ENCODE measurements at regions not wholly inside any gene's neighbourhood (a gene's known extent, or its start where the extent isn't known, plus 50 kb on each side); places are given as distances from the start of the nearest gene placed in this dataset.

- Mint-ChIP-seq H3K4me1 (ENCODE audit: low read depth) (no peaks in the 10 kb centered on the region), H3K9me3 (no peaks in the 10 kb centered on the region), H3K4me3 (no peak overlapping the region), H3K27me3 (peaks cover 2% of the 10 kb centered on the region), H3K36me3 (ENCODE audit: low read depth) (no peaks in the 10 kb centered on the region), H3K27ac (no peak overlapping the region)
- no peak for DNase-seq
Measured at GRCh38 chr20:39395478-39396291, 433.5 kb downstream of the DHX35 start.

DNA sequence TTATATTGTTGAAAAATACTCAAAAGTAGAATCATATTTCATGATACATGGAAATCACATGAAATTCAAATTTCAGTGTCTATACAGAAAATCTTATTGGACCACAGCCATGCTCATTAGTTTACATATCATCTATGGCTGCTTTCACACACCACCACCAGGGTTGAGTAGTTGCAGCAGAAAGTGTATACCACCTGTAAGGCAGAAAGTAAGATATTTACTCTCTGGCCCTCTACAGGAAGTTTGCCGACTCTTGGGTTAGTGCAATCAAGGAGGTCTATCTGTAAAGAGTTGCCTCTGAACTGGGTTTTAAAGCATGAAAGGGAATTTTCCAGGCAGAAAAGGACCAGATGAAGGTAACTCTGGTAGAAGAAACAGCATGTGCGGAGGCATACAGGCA, 432.3 kb downstream of the DHX35 start:
- Mint-ChIP-seq H3K9me3 (no peaks in the 10 kb centered on the region), H3K4me1 (ENCODE audit: low read depth) (no peaks in the 10 kb centered on the region), H3K27me3 (peaks cover 2% of the 10 kb centered on the region), H3K27ac (no peak overlapping the region), H3K36me3 (ENCODE audit: low read depth) (no peaks in the 10 kb centered on the region), H3K4me3 (no peak overlapping the region)
- DNase-seq = no peak

DNA sequence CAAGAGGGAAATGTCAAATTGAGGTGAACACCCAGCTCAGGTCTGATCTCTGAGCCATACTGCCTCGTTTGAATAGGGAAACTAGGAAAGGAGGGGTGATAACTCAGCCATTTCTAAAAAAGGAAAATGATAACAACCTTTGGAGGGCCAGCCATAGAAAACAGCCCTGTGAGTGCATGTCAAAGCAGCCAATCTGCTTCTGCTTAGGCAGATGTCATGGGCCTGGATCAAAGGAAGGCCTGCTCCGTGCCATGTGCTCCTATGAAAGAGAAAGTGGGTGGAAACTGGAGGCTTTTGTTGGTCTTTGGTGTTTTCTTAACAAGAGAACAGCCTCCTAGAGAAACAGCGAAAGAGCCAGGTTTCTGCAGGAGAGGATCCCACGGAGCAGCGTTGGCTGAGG, 428.0 kb downstream of the DHX35 start:
- Mint-ChIP-seq H3K36me3 (ENCODE audit: low read depth) (no peaks in the 10 kb centered on the region), H3K4me3 (no peak overlapping the region), H3K9me3 (no peaks in the 10 kb centered on the region), H3K27ac (no peak overlapping the region), H3K4me1 (ENCODE audit: low read depth) (no peaks in the 10 kb centered on the region), H3K27me3 (peaks cover 3% of the 10 kb centered on the region)
- DNase-seq = no peak

DNA sequence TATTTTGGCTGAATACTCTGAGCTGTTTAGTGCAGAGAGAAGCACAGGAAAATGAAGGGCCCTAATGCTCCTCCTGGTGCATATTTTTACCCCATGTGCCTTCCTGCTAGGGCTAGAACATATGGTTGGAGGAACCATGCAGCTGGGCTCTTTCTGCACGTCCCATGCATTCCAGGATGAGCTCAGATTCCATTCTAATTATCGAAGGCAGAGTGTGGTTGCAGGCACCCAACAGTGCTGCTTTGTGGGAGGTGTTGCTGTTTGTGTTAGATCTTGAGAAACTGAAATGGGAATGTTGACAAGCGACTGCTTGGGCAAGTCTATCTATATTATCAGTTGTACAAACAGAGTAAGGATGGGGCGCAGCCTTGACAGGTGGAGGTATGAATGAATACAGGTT, 419.5 kb downstream of the DHX35 start:
- H3K27ac Mint-ChIP-seq = no peak overlapping the region
- peaks cover 2% of the 10 kb centered on the region for H3K27me3 Mint-ChIP-seq
- H3K36me3 Mint-ChIP-seq (ENCODE audit: low read depth) = no peaks in the 10 kb centered on the region
- H3K4me3 Mint-ChIP-seq = no peak overlapping the region
- DNase-seq = no peak
- no peaks in the 10 kb centered on the region for H3K4me1 Mint-ChIP-seq (ENCODE audit: low read depth)
- no peaks in the 10 kb centered on the region for H3K9me3 Mint-ChIP-seq

GRCh38 chr20:39378776-39379175, 416.6 kb downstream of the DHX35 start:
- DNase-seq = no peak
- Mint-ChIP-seq H3K9me3 (no peaks in the 10 kb centered on the region), H3K4me3 (no peak overlapping the region), H3K27ac (no peak overlapping the region), H3K4me1 (ENCODE audit: low read depth) (no peaks in the 10 kb centered on the region), H3K27me3 (peaks cover 2% of the 10 kb centered on the region), H3K36me3 (ENCODE audit: low read depth) (no peaks in the 10 kb centered on the region)

DNA sequence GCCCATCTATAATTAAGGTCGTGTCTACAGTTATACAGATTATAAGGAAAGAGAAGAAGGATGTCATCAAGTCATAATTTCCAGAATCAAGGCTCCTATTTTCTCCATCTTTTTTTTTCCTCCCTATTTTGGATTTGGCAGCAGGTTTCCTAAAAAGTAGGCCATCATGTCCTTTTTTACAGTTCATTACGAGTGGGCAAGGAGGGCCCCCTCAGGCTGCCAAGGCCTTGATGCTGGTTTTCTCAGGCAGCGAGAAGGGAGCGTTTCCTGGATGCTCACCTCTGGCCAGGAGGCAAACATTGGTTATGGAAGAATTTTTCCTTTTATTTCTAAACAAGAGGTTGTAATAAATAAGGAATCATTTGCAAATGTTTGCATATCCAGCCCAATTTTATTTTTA, 414.6 kb downstream of the DHX35 start:
- Mint-ChIP-seq H3K4me3 (no peak overlapping the region), H3K9me3 (no peaks in the 10 kb centered on the region), H3K4me1 (ENCODE audit: low read depth) (no peaks in the 10 kb centered on the region), H3K27me3 (peaks cover 2% of the 10 kb centered on the region), H3K27ac (no peak overlapping the region), H3K36me3 (ENCODE audit: low read depth) (no peaks in the 10 kb centered on the region)
- no peak for DNase-seq

DNA sequence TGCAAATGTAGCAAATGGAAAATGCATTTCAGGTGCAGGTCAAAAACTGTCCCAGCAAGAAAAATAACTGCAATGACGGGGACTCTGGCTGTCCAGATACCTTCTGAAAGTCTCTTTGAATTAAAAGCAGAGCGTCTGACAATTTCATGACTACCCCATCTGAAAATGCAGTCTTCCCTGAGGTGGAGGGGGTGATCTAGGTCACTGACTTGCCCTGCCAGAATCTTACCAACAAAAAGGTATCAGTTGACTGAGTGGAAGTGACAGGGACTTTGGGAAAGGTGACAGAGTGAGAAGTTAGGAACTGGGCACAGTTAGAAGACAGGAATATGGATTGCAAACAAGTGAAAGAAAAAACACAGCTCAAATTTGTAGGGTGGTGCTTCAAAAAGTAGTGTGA, 402.2 kb downstream of the DHX35 start:
- H3K4me3 Mint-ChIP-seq = no peak overlapping the region
- no peak overlapping the region for H3K27ac Mint-ChIP-seq
- peaks cover 2% of the 10 kb centered on the region for H3K9me3 Mint-ChIP-seq
- peaks cover 4% of the 10 kb centered on the region for H3K27me3 Mint-ChIP-seq
- H3K4me1 Mint-ChIP-seq (ENCODE audit: low read depth) = no peaks in the 10 kb centered on the region
- DNase-seq = no peak
- no peaks in the 10 kb centered on the region for H3K36me3 Mint-ChIP-seq (ENCODE audit: low read depth)

DNA sequence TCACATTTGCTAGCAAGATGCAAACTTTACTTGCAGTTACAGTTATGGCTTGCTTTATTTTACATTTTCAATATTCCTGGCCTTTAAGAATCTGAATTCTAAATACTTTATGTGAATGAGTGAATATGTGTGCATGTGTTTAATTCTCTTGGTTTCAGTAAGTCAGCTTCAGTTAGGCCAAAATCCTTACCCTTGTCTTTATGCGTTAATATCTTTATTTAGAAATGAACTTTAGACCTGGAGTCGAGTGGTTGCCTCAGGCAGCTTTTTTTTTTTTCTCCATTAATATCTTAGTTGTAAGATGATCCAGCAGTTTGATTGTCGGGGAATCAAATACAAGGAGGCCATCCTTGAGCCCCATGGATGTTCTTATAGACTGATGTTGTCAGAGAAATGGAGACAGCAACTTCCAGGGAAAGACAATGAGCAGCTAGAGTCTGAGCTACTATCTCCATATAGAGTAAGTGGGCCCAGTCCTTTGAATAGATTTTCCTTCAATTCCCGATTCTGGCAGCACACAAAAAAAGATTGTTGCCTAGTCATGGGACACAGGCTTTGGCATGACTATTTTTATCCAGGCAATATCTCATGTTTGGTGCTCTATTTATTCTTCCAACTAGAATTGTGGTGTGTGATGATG, 398.0 kb downstream of the DHX35 start:
- Mint-ChIP-seq H3K4me3 (no peak overlapping the region), H3K9me3 (no peaks in the 10 kb centered on the region), H3K27me3 (peaks cover 4% of the 10 kb centered on the region), H3K36me3 (ENCODE audit: low read depth) (no peaks in the 10 kb centered on the region), H3K4me1 (ENCODE audit: low read depth) (no peaks in the 10 kb centered on the region), H3K27ac (no peak overlapping the region)
- DNase-seq = no peak

GRCh38 chr20:39358052-39358451, 395.9 kb downstream of the DHX35 start:
- no peak overlapping the region for H3K27ac Mint-ChIP-seq
- H3K4me3 Mint-ChIP-seq = no peak overlapping the region
- H3K4me1 Mint-ChIP-seq (ENCODE audit: low read depth) = no peaks in the 10 kb centered on the region
- H3K9me3 Mint-ChIP-seq = no peaks in the 10 kb centered on the region
- no peak for DNase-seq
- H3K36me3 Mint-ChIP-seq (ENCODE audit: low read depth) = no peaks in the 10 kb centered on the region
- H3K27me3 Mint-ChIP-seq = no peaks in the 10 kb centered on the region

GRCh38 chr20:39356908-39357307, 394.8 kb downstream of the DHX35 start:
- DNase-seq = no peak
- Mint-ChIP-seq H3K4me3 (no peak overlapping the region), H3K36me3 (ENCODE audit: low read depth) (no peaks in the 10 kb centered on the region), H3K27me3 (no peaks in the 10 kb centered on the region), H3K27ac (no peak overlapping the region), H3K9me3 (no peaks in the 10 kb centered on the region), H3K4me1 (ENCODE audit: low read depth) (no peaks in the 10 kb centered on the region)

DNA sequence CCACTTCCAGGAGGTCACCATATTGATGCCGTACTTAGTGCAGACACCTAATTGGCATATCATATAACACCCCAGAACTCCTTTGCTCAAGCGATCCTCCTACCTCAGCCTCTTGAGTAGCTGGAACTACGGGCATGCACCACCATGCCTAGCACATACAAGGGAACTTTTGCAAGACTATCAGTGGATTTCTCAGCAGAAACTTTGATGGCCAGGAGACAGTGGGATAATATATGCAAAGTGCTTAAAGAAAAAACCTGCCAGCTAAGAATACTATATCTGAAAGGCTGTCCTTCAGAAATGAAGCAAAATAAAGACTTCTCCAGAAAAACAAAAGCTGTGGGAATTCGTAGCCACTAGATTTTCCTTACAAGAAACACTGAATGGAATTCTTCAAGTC, 387.1 kb downstream of the DHX35 start:
- H3K27ac Mint-ChIP-seq = no peak overlapping the region
- no peaks in the 10 kb centered on the region for H3K27me3 Mint-ChIP-seq
- H3K4me3 Mint-ChIP-seq = no peak overlapping the region
- H3K4me1 Mint-ChIP-seq (ENCODE audit: low read depth) = no peaks in the 10 kb centered on the region
- peaks cover 23% of the 10 kb centered on the region for H3K9me3 Mint-ChIP-seq
- H3K36me3 Mint-ChIP-seq (ENCODE audit: low read depth) = no peaks in the 10 kb centered on the region
- DNase-seq = no peak

DNA sequence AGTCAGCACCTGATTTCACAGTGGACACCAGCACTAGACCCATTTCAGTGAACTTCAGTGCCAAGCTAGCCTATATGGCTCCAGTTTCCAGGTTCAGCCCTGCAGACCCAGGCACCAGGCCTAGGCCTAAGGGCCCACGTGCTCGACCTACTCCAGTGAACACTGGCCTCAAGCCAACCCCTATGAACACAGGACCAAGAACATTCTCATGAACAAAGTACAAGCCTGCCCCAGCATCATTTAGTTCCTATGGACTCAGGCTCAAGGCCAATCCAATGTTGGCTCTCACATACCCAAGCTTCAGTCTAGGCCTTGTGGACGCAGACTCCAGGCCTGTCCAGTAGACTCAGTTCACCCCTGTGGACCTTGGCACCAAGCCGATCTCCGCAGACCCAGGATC, 385.5 kb downstream of the DHX35 start:
- Mint-ChIP-seq H3K9me3 (peaks cover 23% of the 10 kb centered on the region), H3K4me1 (ENCODE audit: low read depth) (no peaks in the 10 kb centered on the region), H3K36me3 (ENCODE audit: low read depth) (no peaks in the 10 kb centered on the region), H3K27ac (no peak overlapping the region), H3K27me3 (peaks cover 6% of the 10 kb centered on the region), H3K4me3 (no peak overlapping the region)
- no peak for DNase-seq

- Mint-ChIP-seq H3K36me3 (ENCODE audit: low read depth) (no peaks in the 10 kb centered on the region), H3K4me1 (ENCODE audit: low read depth) (no peaks in the 10 kb centered on the region), H3K4me3 (no peak overlapping the region), H3K27ac (no peak overlapping the region), H3K9me3 (peaks cover 4% of the 10 kb centered on the region), H3K27me3 (peaks cover 6% of the 10 kb centered on the region)
- no peak for DNase-seq
Measured at GRCh38 chr20:39342463-39342862, 380.3 kb downstream of the DHX35 start.

DNA sequence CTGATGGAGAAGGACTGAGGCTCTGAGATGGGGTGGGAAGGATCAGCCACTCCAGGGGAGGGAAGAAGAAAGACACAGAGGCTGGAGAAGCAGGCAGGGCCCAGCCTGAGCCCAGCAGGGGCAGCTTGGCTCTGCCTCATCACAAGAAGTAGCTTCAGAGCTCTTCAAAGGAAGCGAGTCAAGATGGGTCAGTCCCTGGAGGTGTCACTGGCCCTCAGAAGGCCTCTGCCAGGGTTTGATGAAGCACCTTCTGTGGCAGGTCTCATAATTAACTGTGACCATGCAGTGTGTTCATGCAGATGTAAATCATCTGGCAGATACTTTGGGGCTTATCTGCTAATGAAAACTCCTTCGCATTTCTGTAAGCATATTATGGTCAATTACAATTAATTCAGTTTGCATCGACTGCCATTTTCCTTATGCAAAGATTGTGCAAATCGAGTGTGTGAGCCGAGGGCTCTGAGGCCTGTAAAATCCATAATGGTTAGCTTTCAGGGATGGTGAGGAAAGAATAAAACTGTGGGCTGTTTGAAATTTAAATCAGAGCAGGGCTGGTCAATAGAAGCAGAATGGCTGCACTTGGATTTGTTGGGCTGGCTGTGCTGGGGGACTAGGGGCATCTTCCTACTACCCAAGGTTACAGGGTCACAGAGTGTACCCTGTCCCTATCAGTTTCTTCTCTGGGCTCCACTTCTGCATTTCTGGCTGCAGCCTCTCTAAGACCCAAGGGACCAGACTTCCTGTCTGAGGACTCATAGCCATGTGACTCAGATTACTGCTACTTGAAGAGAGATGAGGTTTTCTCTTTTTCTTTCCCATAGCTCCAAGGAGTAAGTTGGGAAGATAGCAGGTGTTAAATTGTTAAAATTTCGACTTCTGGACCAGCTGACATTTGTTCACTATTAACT, 376.6 kb downstream of the DHX35 start:
- H3K27me3 Mint-ChIP-seq = peaks cover 6% of the 10 kb centered on the region
- no peak for DNase-seq
- H3K36me3 Mint-ChIP-seq (ENCODE audit: low read depth) = no peaks in the 10 kb centered on the region
- H3K4me1 Mint-ChIP-seq (ENCODE audit: low read depth) = no peaks in the 10 kb centered on the region
- H3K9me3 Mint-ChIP-seq = no peaks in the 10 kb centered on the region
- no peak overlapping the region for H3K4me3 Mint-ChIP-seq
- H3K27ac Mint-ChIP-seq = no peak overlapping the region

GRCh38 chr20:39333211-39333610, 371.1 kb downstream of the DHX35 start:
- DNase-seq = no peak
- no peak overlapping the region for H3K27ac Mint-ChIP-seq
- peaks cover 2% of the 10 kb centered on the region for H3K27me3 Mint-ChIP-seq
- H3K4me1 Mint-ChIP-seq (ENCODE audit: low read depth) = no peaks in the 10 kb centered on the region
- no peak overlapping the region for H3K4me3 Mint-ChIP-seq
- no peaks in the 10 kb centered on the region for H3K36me3 Mint-ChIP-seq (ENCODE audit: low read depth)
- no peaks in the 10 kb centered on the region for H3K9me3 Mint-ChIP-seq
